Keratinocyte (primary cell): ENCODE measurements at regions not wholly inside any gene's neighbourhood (a gene's known extent, or its start where the extent isn't known, plus 50 kb on each side); places are given as distances from the start of the nearest gene placed in this dataset.

ENCODE experiments used
- DNase-seq: peaks from one replicate; pipeline ENCODE4 v3.0.0-alpha.2; 2011; ENCODE audit warnings: low read depth, missing footprints, low spot score
- FAIRE-seq: peaks from 2 replicates; lab custom pipeline; 2011; peaks lifted over from hg19 to GRCh38; lab: Jason Lieb, UNC
- H2AFZ ChIP-seq: 2 replicates; pipeline ENCODE4 v1.6.0; 2012; ENCODE audit warnings: low read length, control low read depth, inconsistent platforms; ENCODE audit not compliant: control insufficient read depth
- H3K27ac ChIP-seq: 2 replicates; pipeline ENCODE4 v1.5.1; 2011; ENCODE audit warnings: low read length; ENCODE audit not compliant: control insufficient read depth, insufficient read depth
- H3K27me3 ChIP-seq: 3 replicates; pipeline ENCODE4 v1.6.0; 2011; ENCODE audit warnings: low read length; ENCODE audit not compliant: control insufficient read depth, insufficient read depth; ENCODE audit errors: extremely low read depth
- H3K36me3 ChIP-seq, 2 experiments: 2 replicates in 1 of 2; 3 replicates in 1 of 2; pipeline ENCODE4 v1.5.1; 2011; ENCODE audit warnings: low read length in 2 of 2, mild to moderate bottlenecking in 1 of 2; ENCODE audit not compliant: control insufficient read depth in 2 of 2, insufficient read depth in 2 of 2; ENCODE audit errors: extremely low read depth in 1 of 2
- H3K4me1 ChIP-seq: 3 replicates; pipeline ENCODE4 v1.5.1; 2011; ENCODE audit warnings: low read length; ENCODE audit not compliant: control insufficient read depth, insufficient read depth; ENCODE audit errors: extremely low read depth
- H3K4me2 ChIP-seq: 3 replicates; pipeline ENCODE4 v1.6.0; 2011; ENCODE audit warnings: low read depth, low read length; ENCODE audit not compliant: control insufficient read depth, insufficient read depth; ENCODE audit errors: extremely low read depth
- H3K4me3 ChIP-seq, 3 experiments: fragments of 200-600 bp in 1 of 3; sonication (generic) in 1 of 3; 2 replicates in 2 of 3; 3 replicates in 1 of 3; pipeline ENCODE4 v1.5.1; 2011 to 2016; ENCODE audit warnings: low read length in 3 of 3, mild to moderate bottlenecking in 3 of 3, control low read depth in 2 of 3, inconsistent platforms in 1 of 3, low read depth in 1 of 3, mixed read lengths in 1 of 3, mixed run types in 1 of 3, moderate library complexity in 1 of 3; ENCODE audit not compliant: control insufficient read depth in 2 of 3, insufficient read depth in 2 of 3; ENCODE audit errors: extremely low read depth in 1 of 3
- H3K79me2 ChIP-seq: 2 replicates; pipeline ENCODE4 v1.6.0; 2012; ENCODE audit warnings: low read length; ENCODE audit not compliant: control insufficient read depth, insufficient read depth
- H3K9ac ChIP-seq: 3 replicates; pipeline ENCODE4 v1.6.0; 2011; ENCODE audit warnings: low read length; ENCODE audit not compliant: control insufficient read depth, insufficient read depth; ENCODE audit errors: extremely low read depth
- H3K9me1 ChIP-seq: 3 replicates; pipeline ENCODE4 v1.6.0; 2011; ENCODE audit warnings: low read length; ENCODE audit not compliant: control insufficient read depth, insufficient read depth; ENCODE audit errors: extremely low read depth
- H3K9me3 ChIP-seq: 2 replicates; pipeline ENCODE4 v1.5.1; 2012; ENCODE audit warnings: low read depth, low read length; ENCODE audit not compliant: control insufficient read depth
- H4K20me1 ChIP-seq: 3 replicates; pipeline ENCODE4 v1.6.0; 2011; ENCODE audit warnings: low read length; ENCODE audit not compliant: control insufficient read depth, insufficient read depth; ENCODE audit errors: extremely low read depth
- CTCF ChIP-seq, 3 experiments: IDR thresholded peaks in 1 of 3; conservative IDR thresholded peaks in 1 of 3; optimal IDR thresholded peaks in 1 of 3; 2 replicates in 2 of 3; 3 replicates in 1 of 3; pipeline versions ENCODE3 to v1.5.1; 2011; ENCODE audit warnings: low read length in 3 of 3, mild to moderate bottlenecking in 3 of 3, moderate library complexity in 2 of 3, control low read depth in 1 of 3, inconsistent platforms in 1 of 3; ENCODE audit not compliant: insufficient read depth in 2 of 3; ENCODE audit errors: extremely low read depth in 1 of 3
- EZH2 ChIP-seq: IDR thresholded peaks from one replicate; pipeline ENCODE4 v1.6.1; 2012; ENCODE audit warnings: inconsistent platforms, mild to moderate bottlenecking, low read length, moderate library complexity
- dilution Hi-C: fragments of 300-500 bp; cut with MboI; formaldehyde crosslinking; loops from one replicate; pipeline ENCODE4 v1.7.0; 2020; ENCODE audit warnings: low sequenced_read_pairs; ENCODE audit not compliant: extremely low pct_ligation_motif_present

- dilution Hi-C loops: no loop called here
- Histone ChIP-seq H4K20me1 (no peaks in the 10 kb centered on the region), H3K4me2 (no peak overlapping the region), H3K36me3 (no peaks in the 10 kb centered on the region), H3K79me2 (no peaks in the 10 kb centered on the region), H3K27me3 (no peaks in the 10 kb centered on the region), H3K4me3 (no peak overlapping the region), H3K9ac (no peak overlapping the region), H3K9me1 (no peaks in the 10 kb centered on the region), H2AFZ (no peak overlapping the region), H3K27ac (no peak overlapping the region), H3K9me3 (no peaks in the 10 kb centered on the region), H3K4me1 (no peaks in the 10 kb centered on the region)
- DNase-seq (no peak), FAIRE-seq (no peak)
- no peak for TF ChIP-seq CTCF (optimal IDR thresholded peaks at IDR 0.05 in 1 of 3, IDR thresholded peaks at IDR 0.05 in 1 of 3, conservative IDR thresholded peaks at IDR 0.05 in 1 of 3; ENCODE audit: extremely low read depth in 1 of 3, insufficient read depth in 2 of 3, low read length in 3 of 3)
Measured at GRCh38 chr19:27635401-27635800, 1577.5 kb downstream of the UQCRFS1 start.

GRCh38 chr19:27618006-27618405 lies 1594.9 kb downstream of the UQCRFS1 start:
- no peaks in the 10 kb centered on the region for H3K4me1 ChIP-seq
- no peak overlapping the region for H2AFZ ChIP-seq
- no peak overlapping the region for H3K4me2 ChIP-seq
- H3K36me3 ChIP-seq: no peaks in the 10 kb centered on the region
- H3K9ac ChIP-seq: no peak overlapping the region
- H4K20me1 ChIP-seq: no peaks in the 10 kb centered on the region
- no peak overlapping the region for H3K27ac ChIP-seq
- H3K79me2 ChIP-seq: no peaks in the 10 kb centered on the region
- TF ChIP-seq CTCF (optimal IDR thresholded peaks at IDR 0.05 in 1 of 3, IDR thresholded peaks at IDR 0.05 in 1 of 3, conservative IDR thresholded peaks at IDR 0.05 in 1 of 3; ENCODE audit: extremely low read depth in 1 of 3, insufficient read depth in 2 of 3, low read length in 3 of 3) (no peak), EZH2 (no peak)
- DNase-seq (no peak), FAIRE-seq (no peak)
- no peaks in the 10 kb centered on the region for H3K27me3 ChIP-seq
- H3K9me1 ChIP-seq: no peaks in the 10 kb centered on the region
- dilution Hi-C loops: no loop called here
- H3K9me3 ChIP-seq: no peaks in the 10 kb centered on the region
- no peak overlapping the region for H3K4me3 ChIP-seq
